MM.1S (cell line): ENCODE measurements at regions not wholly inside any gene's neighbourhood (a gene's known extent, or its start where the extent isn't known, plus 50 kb on each side); places are given as distances from the start of the nearest gene placed in this dataset.

Source experiments
- DNase-seq: peaks from one replicate; pipeline ENCODE4 v3.0.0-alpha.2; 2015
- H2AFZ ChIP-seq: fragments of 300-600 bp; sonication (generic); 2 replicates; pipeline ENCODE4 v1.6.0; 2016; ENCODE audit warnings: antibody characterized with exemption, low read length
- H3F3A ChIP-seq: fragments of 300-600 bp; sonication (generic); 2 replicates; pipeline ENCODE4 v1.6.1; 2016; ENCODE audit warnings: mild to moderate bottlenecking, antibody characterized with exemption, low read length, moderate library complexity, mixed read lengths; ENCODE audit not compliant: insufficient read depth
- H3K27ac ChIP-seq: fragments of 300-600 bp; sonication (generic); 2 replicates; pipeline ENCODE4 v1.5.1; 2016; ENCODE audit warnings: mild to moderate bottlenecking, low read length
- H3K27me3 ChIP-seq: fragments of 300-600 bp; sonication (generic); replicated peaks from 2 replicates; pipeline ENCODE4 v1.6.0; 2016; ENCODE audit warnings: low read length; ENCODE audit not compliant: insufficient read depth
- H3K36me3 ChIP-seq: fragments of 300-600 bp; sonication (generic); replicated peaks from 2 replicates; pipeline ENCODE4 v1.6.1; 2016; ENCODE audit warnings: mild to moderate bottlenecking, low read length, mixed read lengths; ENCODE audit not compliant: insufficient read depth
- H3K4me1 ChIP-seq: fragments of 300-600 bp; sonication (generic); 2 replicates; pipeline ENCODE4 v1.6.1; 2016; ENCODE audit warnings: low read length, mixed read lengths
- H3K4me2 ChIP-seq: fragments of 300-600 bp; sonication (generic); 2 replicates; pipeline ENCODE4 v1.6.0; 2016; ENCODE audit warnings: low read depth, low read length
- H3K4me3 ChIP-seq: fragments of 300-600 bp; sonication (generic); 2 replicates; pipeline ENCODE4 v1.5.1; 2016; ENCODE audit warnings: low read length, mixed read lengths
- H3K79me2 ChIP-seq: fragments of 300-600 bp; sonication (generic); 2 replicates; pipeline ENCODE4 v1.6.1; 2016; ENCODE audit warnings: mixed run types, low read length, mixed read lengths
- H3K9ac ChIP-seq: fragments of 300-600 bp; sonication (generic); 2 replicates; pipeline ENCODE4 v1.6.1; 2016; ENCODE audit warnings: low read length, mixed read lengths
- H3K9me2 ChIP-seq: fragments of 300-600 bp; sonication (generic); replicated peaks from 2 replicates; pipeline ENCODE4 v1.6.1; 2016; ENCODE audit warnings: mild to moderate bottlenecking, low read length, mixed read lengths; ENCODE audit not compliant: insufficient read depth
- H3K9me3 ChIP-seq: fragments of 300-600 bp; sonication (generic); replicated peaks from 2 replicates; pipeline ENCODE4 v1.6.1; 2016; ENCODE audit warnings: mild to moderate bottlenecking, low read length, mixed read lengths; ENCODE audit not compliant: insufficient read depth
- H4K20me1 ChIP-seq: fragments of 300-600 bp; sonication (generic); 2 replicates; pipeline ENCODE4 v1.6.1; 2016; ENCODE audit warnings: mild to moderate bottlenecking, low read length, moderate library complexity, mixed read lengths; ENCODE audit not compliant: insufficient read depth
- EZH2 ChIP-seq: fragments of 300-600 bp; sonication (generic); optimal IDR thresholded peaks from 2 replicates; pipeline ENCODE3; 2017; ENCODE audit warnings: low read depth, mild to moderate bottlenecking, antibody characterized with exemption, low read length, mixed read lengths
- EZH2phosphoT487 ChIP-seq: fragments of 300-600 bp; sonication (generic); IDR thresholded peaks from 2 replicates; pipeline ENCODE4 v1.6.1; 2018; ENCODE audit warnings: antibody characterized with exemption, low read length
- TF ChIP-seq, protein P1 (sequence below): fragments of 300-600 bp; sonication (generic); IDR thresholded peaks from 2 replicates; pipeline ENCODE4 v1.5.1; 2016; ENCODE audit warnings: antibody characterized with exemption, low read length, mixed read lengths

DNA sequence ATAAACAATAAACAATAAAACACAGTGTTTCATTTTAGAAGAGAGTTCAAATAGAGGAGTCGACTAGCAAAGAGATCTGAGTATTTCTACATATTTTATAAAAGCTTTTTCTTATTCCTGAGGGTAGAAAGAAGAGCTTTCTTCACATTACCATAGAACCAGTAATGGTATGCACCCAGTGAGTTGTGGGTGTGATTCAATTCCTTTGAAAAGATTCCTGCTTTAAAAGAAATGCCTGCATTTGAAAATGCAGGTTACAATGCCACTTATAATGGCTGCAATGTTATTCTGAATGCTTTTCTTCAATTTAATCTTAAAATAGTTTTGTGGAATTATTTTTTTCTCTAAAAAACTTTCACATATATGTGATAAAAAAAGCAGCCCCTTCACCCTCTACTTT lies 178.1 kb downstream of the CDC14C start:
- Histone ChIP-seq H3K4me2 (no peak overlapping the region), H3F3A (no peaks in the 10 kb centered on the region), H3K9ac (no peak overlapping the region), H3K36me3 (no peaks in the 10 kb centered on the region), H3K27me3 (no peaks in the 10 kb centered on the region), H3K79me2 (no peaks in the 10 kb centered on the region), H3K4me3 (no peak overlapping the region), H2AFZ (no peak overlapping the region), H4K20me1 (no peaks in the 10 kb centered on the region), H3K4me1 (no peaks in the 10 kb centered on the region), H3K9me2 (no peaks in the 10 kb centered on the region), H3K27ac (no peak overlapping the region), H3K9me3 (no peaks in the 10 kb centered on the region)
- DNase-seq = no peak
- TF ChIP-seq EZH2 (no peak), EZH2phosphoT487 (no peak)
- TF ChIP-seq, protein P1, sequence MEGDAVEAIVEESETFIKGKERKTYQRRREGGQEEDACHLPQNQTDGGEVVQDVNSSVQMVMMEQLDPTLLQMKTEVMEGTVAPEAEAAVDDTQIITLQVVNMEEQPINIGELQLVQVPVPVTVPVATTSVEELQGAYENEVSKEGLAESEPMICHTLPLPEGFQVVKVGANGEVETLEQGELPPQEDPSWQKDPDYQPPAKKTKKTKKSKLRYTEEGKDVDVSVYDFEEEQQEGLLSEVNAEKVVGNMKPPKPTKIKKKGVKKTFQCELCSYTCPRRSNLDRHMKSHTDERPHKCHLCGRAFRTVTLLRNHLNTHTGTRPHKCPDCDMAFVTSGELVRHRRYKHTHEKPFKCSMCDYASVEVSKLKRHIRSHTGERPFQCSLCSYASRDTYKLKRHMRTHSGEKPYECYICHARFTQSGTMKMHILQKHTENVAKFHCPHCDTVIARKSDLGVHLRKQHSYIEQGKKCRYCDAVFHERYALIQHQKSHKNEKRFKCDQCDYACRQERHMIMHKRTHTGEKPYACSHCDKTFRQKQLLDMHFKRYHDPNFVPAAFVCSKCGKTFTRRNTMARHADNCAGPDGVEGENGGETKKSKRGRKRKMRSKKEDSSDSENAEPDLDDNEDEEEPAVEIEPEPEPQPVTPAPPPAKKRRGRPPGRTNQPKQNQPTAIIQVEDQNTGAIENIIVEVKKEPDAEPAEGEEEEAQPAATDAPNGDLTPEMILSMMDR = no peak

DNA sequence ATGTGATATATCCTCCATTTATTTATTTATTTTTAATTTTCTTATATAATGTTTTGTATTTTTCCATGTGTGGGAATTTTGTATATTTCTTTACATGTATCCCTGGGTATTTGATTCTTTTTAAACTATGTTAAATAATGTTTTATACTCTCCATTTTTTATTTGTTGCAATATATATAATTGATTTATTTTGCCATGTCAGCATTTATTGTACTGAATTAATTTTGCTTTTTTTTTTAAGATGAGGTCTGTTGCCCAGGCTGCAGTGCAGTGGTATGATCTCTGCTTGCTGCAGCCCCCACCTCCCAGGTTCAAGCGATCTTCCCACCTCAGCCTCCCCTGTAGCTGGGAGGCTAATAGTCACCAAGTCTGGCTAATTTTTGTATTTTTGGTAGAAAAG lies 187.4 kb downstream of the CDC14C start:
- Histone ChIP-seq H3K27me3 (no peaks in the 10 kb centered on the region), H4K20me1 (no peaks in the 10 kb centered on the region), H2AFZ (no peak overlapping the region), H3K9me2 (no peaks in the 10 kb centered on the region), H3K79me2 (no peaks in the 10 kb centered on the region), H3F3A (no peaks in the 10 kb centered on the region), H3K9ac (no peak overlapping the region), H3K9me3 (no peaks in the 10 kb centered on the region), H3K27ac (no peak overlapping the region), H3K36me3 (no peaks in the 10 kb centered on the region), H3K4me1 (no peaks in the 10 kb centered on the region), H3K4me2 (no peak overlapping the region), H3K4me3 (no peak overlapping the region)
- TF ChIP-seq, protein P1 = no peak
- TF ChIP-seq EZH2 = no peak
- no peak for TF ChIP-seq EZH2phosphoT487
- DNase-seq = no peak

GRCh38 chr7:49112222-49112621 lies 187.9 kb downstream of the CDC14C start:
- Histone ChIP-seq H3F3A (no peaks in the 10 kb centered on the region), H3K4me3 (no peak overlapping the region)

More at GRCh38 chr7:49112222-49112621, 187.9 kb downstream of the CDC14C start:
- H3K79me2 ChIP-seq = no peaks in the 10 kb centered on the region
- no peak overlapping the region for H3K9ac ChIP-seq
- no peak for DNase-seq
- H3K9me3 ChIP-seq = no peaks in the 10 kb centered on the region
- H2AFZ ChIP-seq = no peak overlapping the region
- no peaks in the 10 kb centered on the region for H3K36me3 ChIP-seq
- no peaks in the 10 kb centered on the region for H3K9me2 ChIP-seq
- no peak overlapping the region for H3K4me2 ChIP-seq
- H4K20me1 ChIP-seq = no peaks in the 10 kb centered on the region
- no peak overlapping the region for H3K27ac ChIP-seq
- H3K4me1 ChIP-seq = no peaks in the 10 kb centered on the region
- no peaks in the 10 kb centered on the region for H3K27me3 ChIP-seq
- no peak for TF ChIP-seq EZH2
- no peak for TF ChIP-seq EZH2phosphoT487
- TF ChIP-seq, protein P1 = no peak
